GM19455 (cell line): ENCODE measurements at regions not wholly inside any gene's neighbourhood (a gene's known extent, or its start where the extent isn't known, plus 50 kb on each side); places are given as distances from the start of the nearest gene placed in this dataset.
"Not testable (repeated sequence)": the region's sequence is repeated elsewhere in the genome, so short reads cannot be mapped to it uniquely, and the experiment has no call there.

Experiments
- ATAC-seq: cut with Tn5 transposase; IDR thresholded peaks from one replicate; pipeline ENCODE4 v1.9.1; 2021; ENCODE audit not compliant: unreplicated experiment

DNA sequence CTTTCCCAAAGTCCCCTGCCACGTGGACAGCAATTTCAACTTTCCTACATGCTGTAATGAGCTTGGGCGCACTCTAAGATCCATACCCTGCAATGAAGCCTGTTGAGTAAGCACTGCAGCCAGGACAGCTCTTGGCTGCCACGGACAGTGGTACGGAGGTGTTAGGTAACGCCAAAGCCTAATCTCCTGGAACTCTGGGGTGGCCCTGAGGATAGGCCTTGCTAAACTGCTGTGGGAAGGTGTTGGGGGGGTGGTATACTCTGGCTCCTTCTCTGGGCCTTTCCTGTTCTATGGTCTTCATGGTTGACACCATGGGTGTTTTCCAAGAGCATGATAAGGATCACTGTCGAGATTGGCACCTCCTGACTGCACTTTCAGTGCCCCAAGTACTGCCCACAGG is 66.4 kb upstream of the PITX1 start:
- no peak for ATAC-seq

DNA sequence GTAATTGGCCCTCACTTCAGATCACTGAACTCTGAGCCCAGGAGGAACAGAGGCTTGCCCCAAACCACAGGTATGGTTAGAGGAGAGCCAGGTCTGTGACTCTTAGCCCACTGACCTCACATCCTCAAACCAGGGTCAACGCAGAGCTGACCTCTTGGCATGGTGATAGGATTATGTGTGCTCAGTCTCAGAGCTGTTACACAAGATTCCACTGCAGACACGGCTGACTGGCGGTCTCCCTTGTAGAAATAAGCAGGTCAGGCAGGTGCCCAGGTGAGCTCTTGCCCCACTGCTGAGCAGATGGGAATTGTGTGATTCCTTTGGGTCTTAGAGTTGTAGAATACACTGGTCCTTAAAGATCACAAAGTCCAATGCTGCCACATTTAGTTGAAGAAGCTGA is 66.0 kb upstream of the PITX1 start:
- ATAC-seq, result no peak

DNA sequence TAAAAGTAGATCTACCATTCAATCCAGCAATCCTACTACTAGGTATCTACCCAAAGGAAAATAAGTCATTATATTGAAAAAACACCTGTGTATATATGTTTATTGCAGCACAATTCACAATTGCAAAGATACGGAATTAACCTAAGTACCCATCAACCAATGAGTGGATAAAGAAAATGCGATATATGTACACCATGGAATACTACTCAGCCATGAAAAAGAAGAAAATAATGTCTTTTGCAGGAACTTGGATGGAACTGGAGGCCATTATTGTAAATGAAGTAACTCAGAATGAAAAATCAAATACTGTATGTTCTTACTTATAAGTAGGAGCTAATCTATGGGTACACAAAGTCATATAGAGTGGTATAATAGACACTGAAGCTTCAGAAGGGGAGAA is 63.4 kb upstream of the PITX1 start:
- no peak for ATAC-seq

DNA sequence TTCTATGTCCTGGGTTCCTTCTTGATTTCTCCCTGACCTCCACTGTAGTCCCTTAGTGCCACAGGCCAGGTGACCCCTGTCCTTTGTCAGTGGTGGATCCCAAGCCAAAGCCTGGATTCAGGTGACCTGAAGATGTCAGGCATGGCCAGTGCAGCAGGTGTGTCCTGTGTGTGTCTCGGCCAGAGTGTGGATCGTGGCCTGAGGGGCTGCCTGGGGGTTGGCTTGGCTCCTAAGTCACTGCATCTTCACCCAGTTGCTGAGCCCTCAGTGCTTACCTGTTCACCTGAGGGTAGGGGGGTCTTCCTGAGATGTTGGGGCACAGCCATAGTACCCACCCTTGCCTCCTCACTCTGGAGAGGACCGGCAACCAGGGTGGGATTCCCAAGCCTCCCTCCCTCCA is 61.8 kb upstream of the PITX1 start:
- ATAC-seq, result no peak

DNA sequence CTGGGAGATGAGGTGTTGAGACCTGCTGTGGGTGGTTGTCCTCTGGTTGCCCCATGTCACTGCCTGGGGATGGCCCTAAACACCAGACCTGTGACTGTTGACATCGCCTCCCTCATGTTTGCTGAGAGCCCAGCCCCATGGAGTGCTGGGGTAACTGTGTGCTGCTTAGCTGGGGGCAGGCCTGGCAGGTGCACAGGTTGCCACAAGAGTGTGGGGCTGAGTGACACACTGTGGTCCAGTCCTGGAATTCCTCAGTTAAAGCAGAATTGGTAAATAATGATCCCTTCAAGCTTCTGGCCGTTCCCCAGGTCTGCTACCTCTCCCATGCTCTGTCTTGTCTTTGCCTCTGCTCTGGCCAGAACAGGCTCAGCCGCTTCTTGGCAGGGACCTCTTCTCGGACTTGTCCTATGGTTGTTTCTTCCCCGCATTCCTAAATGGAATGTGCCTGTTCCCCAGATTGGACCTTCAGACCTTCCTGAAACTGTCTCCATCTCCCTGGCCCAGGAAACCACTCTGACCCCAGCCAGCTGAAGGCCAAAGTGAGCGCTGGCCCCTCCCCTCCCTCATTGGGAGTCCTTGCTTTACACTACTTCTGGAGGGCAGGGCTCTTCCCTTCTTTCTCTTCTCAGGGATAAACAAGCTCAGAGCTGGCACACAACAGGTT is 61.2 kb upstream of the PITX1 start:
- ATAC-seq, result no peak

DNA sequence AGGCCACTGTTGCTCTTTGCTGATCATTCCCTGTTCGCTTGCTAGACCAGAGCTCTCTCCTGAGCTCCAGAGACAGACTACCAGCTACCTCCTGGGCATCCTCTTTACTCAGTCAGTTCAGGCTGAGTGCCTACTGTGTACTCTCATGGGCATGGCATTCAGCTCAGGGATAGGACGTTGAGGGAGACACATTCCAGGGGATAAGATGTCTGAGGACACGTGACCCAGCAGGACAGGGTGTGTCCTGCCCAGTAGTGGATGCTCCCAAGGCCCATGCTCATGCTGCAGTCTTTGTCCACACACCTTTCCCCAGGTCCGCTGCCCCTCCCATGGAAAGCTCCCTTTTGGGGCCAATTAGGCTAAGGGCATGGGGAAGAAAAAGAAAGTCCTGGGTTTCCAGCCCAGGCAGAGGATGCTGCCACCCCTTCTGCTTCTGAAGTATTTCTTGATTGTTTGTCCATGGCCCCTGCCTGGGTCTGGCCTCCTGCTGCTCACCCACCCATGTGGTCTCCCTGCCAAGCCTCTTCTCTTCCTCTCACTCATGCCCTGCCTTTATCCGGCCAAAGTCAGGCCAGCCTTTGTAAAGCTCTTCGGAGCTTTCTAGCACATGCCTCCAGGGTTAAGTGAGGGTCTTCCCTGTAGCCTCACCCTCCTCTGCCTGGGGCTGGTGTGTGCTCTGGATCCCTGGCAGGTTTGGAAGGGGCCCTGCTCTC is 60.5 kb upstream of the PITX1 start:
- no peak for ATAC-seq

DNA sequence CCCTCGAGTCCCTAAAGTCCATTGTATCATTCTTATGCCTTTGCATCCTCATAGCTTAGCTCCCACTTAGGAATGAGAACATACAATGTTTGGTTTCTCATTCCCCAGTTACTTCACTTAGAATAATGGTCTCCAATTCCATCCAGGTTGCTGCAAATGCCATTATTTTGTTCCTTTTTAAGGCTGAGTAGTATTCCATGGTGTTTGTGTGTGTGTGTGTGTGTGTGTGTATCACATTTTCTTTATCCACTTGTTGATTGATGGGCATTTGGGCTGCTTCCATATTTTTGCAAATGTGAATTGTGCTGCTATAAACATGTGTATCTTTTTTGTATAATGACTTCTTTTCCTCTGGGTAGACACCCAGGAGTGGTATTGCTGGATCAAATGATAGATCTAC is 59.5 kb upstream of the PITX1 start:
- not testable (repeated sequence) for ATAC-seq

DNA sequence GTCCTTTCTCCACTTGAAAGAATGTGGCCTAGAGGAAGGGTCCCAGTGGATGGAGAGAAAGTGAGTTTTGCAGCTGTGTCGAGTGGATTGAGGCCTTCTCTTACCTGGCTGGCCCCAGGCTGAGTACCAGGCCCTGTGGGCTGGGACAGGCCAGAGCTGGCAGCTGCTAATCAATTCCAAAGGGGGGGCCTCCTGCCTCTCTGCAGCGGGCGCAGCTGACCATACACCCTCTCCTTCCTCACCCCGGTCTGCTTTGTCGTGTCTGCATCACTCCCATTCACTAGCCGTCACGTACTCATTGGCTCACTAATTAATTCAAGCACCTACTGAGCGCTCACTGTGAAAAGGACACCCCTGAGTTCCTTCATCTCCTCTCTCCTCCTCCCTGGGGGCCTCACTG is 58.4 kb upstream of the PITX1 start:
- ATAC-seq, result no peak

DNA sequence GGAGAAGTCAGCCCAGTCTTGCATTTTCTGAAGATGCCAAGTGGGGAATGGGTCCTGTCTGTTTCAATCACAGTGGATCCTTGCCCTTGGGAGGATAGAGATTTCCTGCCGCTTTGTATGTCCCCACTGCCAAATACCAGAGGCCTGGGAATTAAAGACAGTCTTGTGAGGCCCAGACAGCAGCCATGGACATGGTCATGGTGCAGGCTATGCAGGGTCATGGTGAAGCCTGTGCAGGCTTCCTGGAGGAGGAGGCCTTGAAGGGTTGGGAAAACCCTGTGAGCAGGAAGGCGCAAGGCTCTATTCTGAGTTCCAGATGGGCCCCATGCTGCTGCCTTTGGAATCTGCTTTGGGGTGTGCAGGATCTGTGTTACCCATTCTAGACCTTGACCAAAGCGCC is 57.3 kb upstream of the PITX1 start:
- ATAC-seq, result no peak

DNA sequence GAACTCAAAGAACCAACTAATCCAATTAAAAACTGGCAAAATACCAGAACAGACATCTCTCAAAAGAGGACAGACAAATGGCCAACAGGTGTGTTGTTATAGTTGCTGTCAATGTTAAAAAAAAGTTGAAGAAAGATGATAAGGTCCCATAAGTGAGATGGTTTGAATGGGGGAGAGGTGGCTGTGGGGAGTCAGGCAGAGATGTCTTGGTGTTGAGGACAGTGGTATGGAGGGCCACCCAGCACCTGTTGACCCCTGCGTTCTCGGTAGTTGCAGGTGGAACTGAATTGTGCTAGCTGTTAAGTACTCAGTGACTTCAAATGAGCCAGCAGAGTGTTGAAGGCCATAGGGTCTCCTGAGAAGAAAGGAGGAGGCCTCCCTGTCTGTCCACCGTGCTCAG is 55.9 kb upstream of the PITX1 start:
- ATAC-seq, result no peak

DNA sequence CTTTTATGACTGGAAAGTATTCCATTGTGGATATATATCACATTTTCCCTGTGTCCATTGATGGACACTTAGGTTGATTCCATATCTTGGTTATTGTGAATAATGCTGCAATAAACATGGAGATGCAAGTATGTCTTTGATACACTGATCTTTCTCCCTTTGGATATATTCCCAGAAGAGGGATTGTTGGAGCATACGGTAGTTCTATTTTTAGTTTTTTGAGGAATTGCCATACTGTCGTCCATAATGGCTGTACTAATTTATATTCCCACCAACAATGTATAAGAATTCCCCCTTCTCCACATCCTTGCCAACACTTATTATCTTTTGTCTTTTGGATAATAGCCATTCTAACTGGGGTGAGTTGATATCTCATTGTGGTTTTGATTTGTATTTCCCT is 54.9 kb upstream of the PITX1 start:
- ATAC-seq, result no peak

DNA sequence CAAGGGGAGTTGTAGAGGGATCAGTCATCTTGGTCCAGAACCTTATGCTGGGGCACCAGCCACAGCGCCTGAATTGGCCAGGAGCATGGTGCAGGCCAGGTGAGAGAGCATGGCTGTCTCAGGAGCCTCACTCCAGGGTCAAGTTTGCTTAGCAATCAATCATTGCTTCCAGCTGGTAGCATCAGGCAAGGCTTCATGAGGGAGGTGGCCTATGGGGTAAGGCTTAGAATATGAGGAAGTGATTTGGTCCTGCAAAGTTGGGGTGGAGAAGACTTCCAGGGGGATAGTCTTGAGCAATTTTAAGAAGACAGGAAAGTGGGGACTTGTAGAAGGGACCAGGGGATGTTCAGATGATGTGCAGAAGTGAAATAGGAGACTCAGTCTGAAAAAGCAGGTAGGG is 53.9 kb upstream of the PITX1 start:
- no peak for ATAC-seq

DNA sequence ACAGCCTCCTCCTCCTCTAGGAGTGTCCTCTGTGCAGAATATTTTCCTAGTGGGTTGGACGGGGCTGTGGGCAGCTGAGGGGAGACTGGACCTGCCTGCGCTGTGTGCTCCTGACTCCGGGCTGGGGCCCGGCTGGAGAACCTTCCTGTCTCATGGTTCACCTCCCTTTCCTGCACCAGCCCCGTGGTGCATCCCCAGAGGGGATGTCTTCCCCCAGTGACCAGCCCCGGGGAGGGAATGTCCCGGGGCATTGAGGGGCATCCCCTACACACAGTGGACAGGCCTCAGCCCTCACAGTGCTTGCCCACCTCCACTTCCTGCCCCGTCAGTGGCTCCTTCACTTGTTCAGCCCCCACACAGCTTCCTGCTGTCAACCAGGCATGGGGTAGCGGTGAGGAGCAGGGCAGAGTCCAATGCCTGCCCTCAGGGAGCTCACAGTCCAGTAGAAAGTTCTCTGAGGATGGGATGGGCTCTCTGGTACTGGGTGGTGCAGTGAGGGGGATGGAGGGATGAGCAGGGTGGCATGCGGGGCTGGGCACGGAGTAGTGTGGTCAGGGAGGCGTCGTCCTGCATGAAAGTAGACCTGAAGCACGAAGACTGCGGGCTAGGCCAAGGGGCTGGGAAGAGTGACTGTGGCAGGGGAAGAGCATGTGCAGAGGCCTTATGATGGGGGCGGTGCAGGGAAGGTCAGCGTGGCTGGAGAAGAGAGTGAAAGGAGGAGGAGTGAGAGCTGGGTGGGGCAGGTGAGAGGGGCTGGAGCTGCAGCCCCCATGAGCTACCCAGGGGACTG is 52.1 kb upstream of the PITX1 start:
- ATAC-seq, result no peak

DNA sequence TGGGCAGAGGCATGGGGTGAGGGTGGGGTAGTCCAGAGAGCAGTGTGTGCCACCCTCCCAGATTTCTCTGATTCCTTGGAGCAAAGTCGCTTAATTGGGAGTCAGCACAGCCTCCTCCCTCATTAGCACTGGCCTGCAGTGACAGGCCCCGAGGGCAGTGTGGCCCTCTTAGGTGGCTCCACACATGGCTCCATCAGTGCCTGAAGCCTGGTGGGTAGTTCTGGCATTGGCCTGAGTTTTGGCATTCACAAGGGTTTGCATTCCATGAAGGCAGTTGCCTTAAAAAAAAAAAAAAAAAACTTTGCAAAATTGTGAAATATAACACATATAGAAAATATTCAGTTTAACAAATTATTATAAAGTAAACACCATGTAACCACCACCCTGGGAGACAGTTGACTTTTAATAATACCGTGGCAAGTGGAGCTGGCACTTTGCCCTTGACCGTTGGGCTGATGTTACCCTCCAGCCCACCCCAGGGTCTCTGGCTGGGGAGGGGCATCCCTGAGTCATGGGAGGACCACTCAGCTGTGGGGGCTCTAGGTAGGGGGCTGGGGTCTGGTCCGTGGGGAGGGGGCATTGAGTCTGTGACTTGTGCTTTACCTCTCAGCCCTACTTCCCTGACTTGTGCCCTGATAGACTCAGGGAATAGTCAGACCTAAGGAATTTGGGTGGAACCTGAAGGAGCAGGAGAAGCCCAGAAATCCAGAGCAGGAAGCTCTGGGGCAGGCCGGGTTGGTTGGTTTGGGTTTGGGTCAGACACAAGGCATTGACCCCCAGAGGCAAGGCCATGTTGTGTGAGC is 51.3 kb upstream of the PITX1 start:
- ATAC-seq, result no peak
